K562 (cell line): ENCODE measurements at regions not wholly inside any gene's neighbourhood (a gene's known extent, or its start where the extent isn't known, plus 50 kb on each side); places are given as distances from the start of the nearest gene placed in this dataset.
A peak's percentile ranks its signal among the peaks of the same experiment; 100 is the strongest.

Experiments
- ATAC-seq: fragments of 200-7000 bp; cut with Tn5 transposase; 3 replicates; pipeline ENCODE4 v1.9.1; 2020; ENCODE audit warnings: moderate library complexity
- BruUV-seq: library from RNA; stranded (reverse); fragments of 400-500 nt; replicated peaks from 2 replicates; lab custom pipeline; 2021; lab: Mats Ljungman, UMichigan
- CTCF ChIA-PET: fragments of 300-600 bp; formaldehyde crosslinking; extraction: SDS; loops from one replicate; lab custom pipeline; 2021; ENCODE audit warnings: low intra/inter-chr PET ratio; lab: Yijun Ruan, JAX
- POLR2A ChIA-PET: fragments of 300-600, 350-650 bp; sonication (Branson Sonifier 250); formaldehyde crosslinking; extraction: SDS; loops from one replicate; lab custom pipeline; 2021; ENCODE audit warnings: antibody characterized with exemption, inconsistent platforms; lab: Yijun Ruan, JAX
- DNase-seq, 4 experiments: peaks; one replicate each; pipeline versions ENCODE4 v3.0.0 to v3.0.0-alpha.2; 2011 to 2018; ENCODE audit warnings: low spot score in 3 of 4, mixed read lengths in 3 of 4; ENCODE audit errors: extremely low read depth in 1 of 4
- FAIRE-seq: peaks from 2 replicates; lab custom pipeline; 2011; peaks lifted over from hg19 to GRCh38; lab: Jason Lieb, UNC
- H2AFZ ChIP-seq: 2 replicates; pipeline ENCODE4 v1.6.0; 2011; ENCODE audit warnings: low read depth, low read length, control low read depth, inconsistent platforms
- H3K27ac ChIP-seq: fragments of 200-600 bp; 3 replicates; pipeline ENCODE4 v1.8.0; 2011; ENCODE audit warnings: low read depth, mild to moderate bottlenecking, control low read depth, inconsistent platforms, low read length, moderate library complexity, mixed read lengths; ENCODE audit errors: extremely low read depth
- H3K27me3 ChIP-seq, 2 experiments: fragments of 300-600 bp in 1 of 2; 2 replicates in 1 of 2; 3 replicates in 1 of 2; pipeline versions ENCODE4 v1.6.0 to v1.8.0; 2011; ENCODE audit warnings: inconsistent platforms in 2 of 2, low read length in 2 of 2, mild to moderate bottlenecking in 1 of 2, mixed read lengths in 1 of 2, moderate library complexity in 1 of 2; ENCODE audit not compliant: control insufficient read depth in 2 of 2, insufficient read depth in 2 of 2
- H3K36me3 ChIP-seq: fragments of 300-600 bp; 3 replicates; pipeline ENCODE4 v1.8.0; 2011; ENCODE audit warnings: mild to moderate bottlenecking, low read length, inconsistent platforms; ENCODE audit not compliant: control insufficient read depth, insufficient read depth
- H3K4me1 ChIP-seq, 2 experiments: fragments of 200-600 bp in 1 of 2; replicated peaks in 1 of 2; 2 replicates in 1 of 2; 3 replicates in 1 of 2; pipeline versions ENCODE4 v1.5.1 to v1.8.0; 2011; ENCODE audit warnings: inconsistent platforms in 2 of 2, low read length in 2 of 2, mild to moderate bottlenecking in 1 of 2, mixed read lengths in 1 of 2, moderate library complexity in 1 of 2; ENCODE audit not compliant: control insufficient read depth in 2 of 2, insufficient read depth in 2 of 2
- H3K4me2 ChIP-seq: 2 replicates; pipeline ENCODE4 v1.6.1; 2011; ENCODE audit warnings: low read length, control low read depth, inconsistent platforms, mixed read lengths; ENCODE audit not compliant: insufficient read depth
- H3K4me3 ChIP-seq: fragments of 200-600 bp; sonication (generic), shearing (Covaris generic); 2 replicates; pipeline ENCODE4 v1.5.1; 2016; ENCODE audit warnings: control low read depth, inconsistent platforms
- H3K79me2 ChIP-seq: fragments of 200-600 bp; 3 replicates; pipeline ENCODE4 v1.8.0; 2011; ENCODE audit warnings: low read length, inconsistent platforms; ENCODE audit not compliant: control insufficient read depth, insufficient read depth
- H3K9ac ChIP-seq, 2 experiments: 2 replicates each; pipeline versions ENCODE4 v1.6.0 to v1.6.1; 2011; ENCODE audit warnings: low read depth in 2 of 2, low read length in 2 of 2, control low read depth in 1 of 2, inconsistent platforms in 1 of 2, mild to moderate bottlenecking in 1 of 2, mixed read lengths in 1 of 2; ENCODE audit not compliant: insufficient read depth in 1 of 2
- H3K9me1 ChIP-seq: one replicate; pipeline ENCODE4 v1.6.0; 2011; ENCODE audit warnings: inconsistent platforms, mild to moderate bottlenecking, low read length, moderate library complexity; ENCODE audit not compliant: control insufficient read depth, insufficient read depth
- H3K9me3 ChIP-seq: replicated peaks from 2 replicates; pipeline ENCODE4 v1.5.1; 2011; ENCODE audit warnings: low read depth, low read length, inconsistent platforms; ENCODE audit not compliant: control insufficient read depth, insufficient read depth
- H4K20me1 ChIP-seq: replicated peaks from 2 replicates; pipeline ENCODE4 v1.6.1; 2011; ENCODE audit warnings: low read length, inconsistent platforms, mixed read lengths; ENCODE audit not compliant: control insufficient read depth, insufficient read depth
- BRCA1 ChIP-seq, 2 experiments: fragments of 450-650 bp in 1 of 2; sonication (generic) in 1 of 2; formaldehyde crosslinking in 1 of 2; IDR thresholded peaks; 2 replicates each; pipeline versions ENCODE4 v1.5.0 to v1.6.1; 2017 to 2020; ENCODE audit warnings: mild to moderate bottlenecking in 1 of 2, missing genetic modification reagents in 1 of 2
- RAD21 ChIP-seq, 2 experiments: fragments of 250-450 bp in 1 of 2; fragments of 450-650 bp in 1 of 2; sonication (Bioruptor Pico) in 1 of 2; formaldehyde crosslinking in 1 of 2; IDR thresholded peaks in 1 of 2; conservative IDR thresholded peaks in 1 of 2; 2 replicates each; pipeline versions ENCODE4 v1.4.0 to v1.8.0; 2020 to 2022; ENCODE audit warnings: mild to moderate bottlenecking in 2 of 2, moderate library complexity in 1 of 2
- ZFP36 ChIP-seq: fragments of 150-350 bp; IDR thresholded peaks from 2 replicates; pipeline ENCODE4 v1.6.1; 2018; ENCODE audit warnings: low read length, low read depth; ENCODE audit not compliant: partially characterized antibody
- ZNF561 ChIP-seq: fragments of 450-650 bp; formaldehyde crosslinking; conservative IDR thresholded peaks from 2 replicates; pipeline ENCODE4 v1.4.0; 2020; ENCODE audit warnings: mild to moderate bottlenecking, moderate library complexity
- ZNF589 ChIP-seq: fragments of 200-800 bp; sonication (Bioruptor generic); IDR thresholded peaks from 2 replicates; pipeline ENCODE4 v1.6.1; 2016; ENCODE audit warnings: low read depth, missing genetic modification characterization, missing compliant biosample characterization
- WGBS: fragments of 100-300 bp; shearing (Covaris generic); methylation state at CpG from one replicate; pipeline ENCODE4 v1.1.6; 2016; ENCODE audit warnings: low coverage, mixed read lengths; ENCODE audit not compliant: insufficient coverage; ENCODE audit errors: missing lambda C conversion rate; 5-methylcytosine and 5-hydroxymethylcytosine counted together
- in situ Hi-C: fragments of 300-500 bp; cut with MboI; formaldehyde crosslinking; loops from 4 replicates; pipeline ENCODE4 v1.15.0; 2018; ENCODE audit warnings: inconsistent platforms, mixed read lengths
- intact Hi-C: fragments of 100-400 bp; cut with micrococcal nuclease; formaldehyde crosslinking; loops from 2 replicates; pipeline ENCODE4 v1.14.2; 2022

- in situ Hi-C loops (no loop called here), intact Hi-C loops (no loop called here)
- ATAC-seq (no peak), FAIRE-seq (no peak), DNase-seq (no peak)
- no TSS peak for BruUV-seq
- 17% methylated on average over 1 of the region's 1 CpG for WGBS
- H3K9me1 ChIP-seq, result no peaks in the 10 kb centered on the region
- H4K20me1 ChIP-seq, result no peaks in the 10 kb centered on the region
- no peak overlapping the region for H3K4me3 ChIP-seq
- no peaks in the 10 kb centered on the region for H3K27me3 ChIP-seq
- no peaks in the 10 kb centered on the region for H3K4me1 ChIP-seq
- ChIA-PET CTCF (no interaction called here), POLR2A (no interaction called here)
- no peak overlapping the region for H3K9ac ChIP-seq
- no peaks in the 10 kb centered on the region for H3K36me3 ChIP-seq
- H3K79me2 ChIP-seq, result no peaks in the 10 kb centered on the region
- H3K9me3 ChIP-seq, result no peaks in the 10 kb centered on the region
- H3K4me2 ChIP-seq, result no peak overlapping the region
- no peak overlapping the region for H2AFZ ChIP-seq
- no peak overlapping the region for H3K27ac ChIP-seq
- no peak for TF ChIP-seq ZNF589 (CRISPR knock-in tag)
- no peak for TF ChIP-seq BRCA1 (IDR thresholded peaks at IDR 0.05)
- TF ChIP-seq BRCA1 (CRISPR knock-in tag; IDR thresholded peaks at IDR 0.05), result no peak
- TF ChIP-seq ZNF561 (CRISPR knock-in tag), result no peak
- TF ChIP-seq RAD21 (CRISPR knock-in tag; conservative IDR thresholded peaks at IDR 0.05 in 1 of 2, IDR thresholded peaks at IDR 0.05 in 1 of 2), result peak in 1 of 2 experiments; percentile 22; a peak in 2 of 4 replicates
- TF ChIP-seq ZFP36, result no peak
Measured at GRCh38 chr4:27412613-27413012, 552.0 kb downstream of the STIM2 start.
